GM23338 (cell line): ENCODE measurements at regions not wholly inside any gene's neighbourhood (a gene's known extent, or its start where the extent isn't known, plus 50 kb on each side); places are given as distances from the start of the nearest gene placed in this dataset.

Experiments used
- ATAC-seq: fragments of 200-7000 bp; cut with Tn5 transposase; 3 replicates; pipeline ENCODE4 v1.9.1; 2020
- DNase-seq: peaks from one replicate; pipeline ENCODE4 v3.0.0-alpha.2; 2015; ENCODE audit warnings: low spot score
- H2AFZ ChIP-seq: fragments of 200-600 bp; sonication (generic); 2 replicates; pipeline ENCODE4 v1.8.0; 2016; ENCODE audit warnings: antibody characterized with exemption, mild to moderate bottlenecking, moderate library complexity
- H3F3A ChIP-seq: fragments of 200-600 bp; sonication (generic); replicated peaks from 2 replicates; pipeline ENCODE4 v1.8.0; 2017; ENCODE audit warnings: antibody characterized with exemption, mixed run types, low read depth
- H3K27ac ChIP-seq: fragments of 200-600 bp; sonication (generic); 2 replicates; pipeline ENCODE4 v1.6.1; 2016; ENCODE audit warnings: low read depth
- H3K27me3 ChIP-seq: fragments of 200-600 bp; sonication (generic); 2 replicates; pipeline ENCODE4 v1.8.0; 2016; ENCODE audit warnings: mild to moderate bottlenecking, mixed run types, moderate library complexity; ENCODE audit not compliant: insufficient read depth
- H3K36me3 ChIP-seq: fragments of 200-600 bp; sonication (generic); 2 replicates; pipeline ENCODE4 v1.8.0; 2016; ENCODE audit warnings: mild to moderate bottlenecking; ENCODE audit not compliant: insufficient read depth
- H3K4me1 ChIP-seq: fragments of 200-600 bp; sonication (generic); 2 replicates; pipeline ENCODE4 v1.8.0; 2016; ENCODE audit warnings: mild to moderate bottlenecking, moderate library complexity; ENCODE audit not compliant: insufficient read depth
- H3K4me2 ChIP-seq: fragments of 200-600 bp; sonication (generic); 2 replicates; pipeline ENCODE4 v1.7.1; 2017; ENCODE audit warnings: mixed run types
- H3K4me3 ChIP-seq: fragments of 200-600 bp; sonication (generic); 2 replicates; pipeline ENCODE4 v1.6.1; 2016; ENCODE audit warnings: mixed run types
- H3K79me2 ChIP-seq: fragments of 200-600 bp; sonication (generic); replicated peaks from 2 replicates; pipeline ENCODE4 v1.8.0; 2017; ENCODE audit warnings: mild to moderate bottlenecking; ENCODE audit not compliant: insufficient read depth
- H3K9me2 ChIP-seq: fragments of 200-600 bp; sonication (generic); 2 replicates; pipeline ENCODE4 v1.8.0; 2017; ENCODE audit not compliant: insufficient read depth
- H4K20me1 ChIP-seq: fragments of 200-600 bp; sonication (generic); replicated peaks from 2 replicates; pipeline ENCODE4 v1.8.0; 2017; ENCODE audit warnings: mild to moderate bottlenecking; ENCODE audit not compliant: insufficient read depth
- H3K27ac Mint-ChIP-seq: 2 replicates; pipeline ENCODE4 v1.8.0; 2020; ENCODE audit warnings: inconsistent platforms, mild to moderate bottlenecking, moderate library complexity, mixed read lengths
- H3K27me3 Mint-ChIP-seq: 3 replicates; pipeline ENCODE4 v1.8.0; 2022; ENCODE audit warnings: low read depth, mild to moderate bottlenecking, moderate library complexity, mixed read lengths, inconsistent platforms; ENCODE audit not compliant: insufficient read depth, poor library complexity
- H3K36me3 Mint-ChIP-seq: 3 replicates; pipeline ENCODE4 v1.8.0; 2021; ENCODE audit warnings: low read depth, mild to moderate bottlenecking, inconsistent platforms, moderate library complexity, mixed read lengths
- H3K4me1 Mint-ChIP-seq: 3 replicates; pipeline ENCODE4 v1.8.0; 2020; ENCODE audit warnings: mild to moderate bottlenecking, inconsistent platforms, mixed read lengths
- H3K4me3 Mint-ChIP-seq: 3 replicates; pipeline ENCODE4 v1.8.0; 2021; ENCODE audit warnings: moderate library complexity, mild to moderate bottlenecking, inconsistent platforms, mixed read lengths
- H3K9me3 Mint-ChIP-seq: 3 replicates; pipeline ENCODE4 v1.8.0; 2020; ENCODE audit warnings: moderate library complexity, mild to moderate bottlenecking, inconsistent platforms, mixed read lengths
- CREB1 ChIP-seq: fragments of 250-450 bp; sonication (Bioruptor Pico); IDR thresholded peaks from 2 replicates; pipeline ENCODE4 v1.5.0; 2020; ENCODE audit warnings: low read depth, mild to moderate bottlenecking, moderate library complexity
- EZH2 ChIP-seq: fragments of 200-600 bp; sonication (generic); IDR thresholded peaks from one replicate; pipeline ENCODE4 v1.8.0; 2017; ENCODE audit warnings: antibody characterized with exemption, mild to moderate bottlenecking, low read depth; ENCODE audit not compliant: unreplicated experiment
- EZH2phosphoT487 ChIP-seq: fragments of 200-600 bp; sonication (generic); IDR thresholded peaks from one replicate; pipeline ENCODE4 v1.8.1; 2018; ENCODE audit warnings: antibody characterized with exemption; ENCODE audit not compliant: unreplicated experiment
- JUNB ChIP-seq: IDR thresholded peaks from one replicate; pipeline ENCODE4 v1.6.1; 2016; ENCODE audit warnings: antibody characterized with exemption; ENCODE audit not compliant: unreplicated experiment
- NANOG ChIP-seq: IDR thresholded peaks from 2 replicates; pipeline ENCODE4 v1.6.1; 2016; ENCODE audit warnings: antibody characterized with exemption, borderline replicate concordance
- POLR2AphosphoS5 ChIP-seq: IDR thresholded peaks from 2 replicates; pipeline ENCODE4 v1.6.1; 2016; ENCODE audit warnings: antibody characterized with exemption, low read depth
- REST ChIP-seq: IDR thresholded peaks from one replicate; pipeline ENCODE4 v1.6.1; 2018; ENCODE audit warnings: antibody characterized with exemption; ENCODE audit not compliant: unreplicated experiment
- ZNF114 ChIP-seq: fragments of 250-450 bp; sonication (Bioruptor Pico); IDR thresholded peaks from 2 replicates; pipeline ENCODE4 v1.5.0; 2020; ENCODE audit warnings: mild to moderate bottlenecking, moderate library complexity
- TF ChIP-seq, protein P1 (sequence below), 2 experiments: fragments of 200-600 bp in 1 of 2; sonication (generic) in 1 of 2; conservative IDR thresholded peaks; 2 replicates each; pipeline versions ENCODE4 v1.5.1 to v1.6.1; 2016 to 2017; ENCODE audit warnings: antibody characterized with exemption in 2 of 2, low read depth in 2 of 2, mild to moderate bottlenecking in 2 of 2, moderate library complexity in 1 of 2
- TF ChIP-seq, protein P2 (sequence below): fragments of 250-450 bp; sonication (Bioruptor Pico); IDR thresholded peaks from 2 replicates; pipeline ENCODE4 v1.5.0; 2020; ENCODE audit warnings: mild to moderate bottlenecking, moderate library complexity

DNA sequence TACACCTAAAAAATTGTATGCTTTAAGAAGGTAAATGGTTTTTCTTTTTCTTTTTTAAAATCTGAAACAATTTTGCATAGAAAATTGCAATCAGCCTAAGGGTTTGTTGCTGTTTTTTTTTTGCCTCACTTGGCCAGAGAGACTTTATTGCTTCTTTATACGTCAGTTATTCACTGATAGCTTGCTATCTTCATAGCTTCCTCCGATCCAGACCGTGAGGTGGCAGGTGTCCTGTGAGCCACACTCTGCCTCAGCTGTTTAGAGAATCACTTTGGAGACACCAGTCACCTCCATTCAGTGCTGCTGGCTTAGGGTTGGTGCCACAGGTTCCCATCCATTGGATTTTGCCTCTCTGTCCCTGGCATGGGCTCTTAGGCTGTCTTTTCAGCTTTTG is 68.0 kb downstream of the HHEX start (continued):
- no peak for TF ChIP-seq NANOG
- TF ChIP-seq POLR2AphosphoS5, result no peak
- no peak for TF ChIP-seq EZH2phosphoT487
- no peak for TF ChIP-seq JUNB
- TF ChIP-seq ZNF114, result no peak
- TF ChIP-seq, protein P1, sequence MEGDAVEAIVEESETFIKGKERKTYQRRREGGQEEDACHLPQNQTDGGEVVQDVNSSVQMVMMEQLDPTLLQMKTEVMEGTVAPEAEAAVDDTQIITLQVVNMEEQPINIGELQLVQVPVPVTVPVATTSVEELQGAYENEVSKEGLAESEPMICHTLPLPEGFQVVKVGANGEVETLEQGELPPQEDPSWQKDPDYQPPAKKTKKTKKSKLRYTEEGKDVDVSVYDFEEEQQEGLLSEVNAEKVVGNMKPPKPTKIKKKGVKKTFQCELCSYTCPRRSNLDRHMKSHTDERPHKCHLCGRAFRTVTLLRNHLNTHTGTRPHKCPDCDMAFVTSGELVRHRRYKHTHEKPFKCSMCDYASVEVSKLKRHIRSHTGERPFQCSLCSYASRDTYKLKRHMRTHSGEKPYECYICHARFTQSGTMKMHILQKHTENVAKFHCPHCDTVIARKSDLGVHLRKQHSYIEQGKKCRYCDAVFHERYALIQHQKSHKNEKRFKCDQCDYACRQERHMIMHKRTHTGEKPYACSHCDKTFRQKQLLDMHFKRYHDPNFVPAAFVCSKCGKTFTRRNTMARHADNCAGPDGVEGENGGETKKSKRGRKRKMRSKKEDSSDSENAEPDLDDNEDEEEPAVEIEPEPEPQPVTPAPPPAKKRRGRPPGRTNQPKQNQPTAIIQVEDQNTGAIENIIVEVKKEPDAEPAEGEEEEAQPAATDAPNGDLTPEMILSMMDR (conservative IDR thresholded peaks at IDR 0.05; ENCODE audit: low read depth in 2 of 2), result no peak

- no peaks in the 10 kb centered on the region for H3K9me2 ChIP-seq
- H3K27me3 ChIP-seq, result no peaks in the 10 kb centered on the region
- no peak overlapping the region for H2AFZ ChIP-seq
- Mint-ChIP-seq H3K4me3 (no peak overlapping the region), H3K9me3 (no peaks in the 10 kb centered on the region), H3K27ac (no peak overlapping the region), H3K36me3 (no peaks in the 10 kb centered on the region), H3K27me3 (peaks cover 4% of the 10 kb centered on the region), H3K4me1 (peaks cover 17% of the 10 kb centered on the region)
- no peaks in the 10 kb centered on the region for H3K36me3 ChIP-seq
- H3K4me1 ChIP-seq, result peaks cover 11% of the 10 kb centered on the region; the same call in 1 of the 2 replicates
- ATAC-seq (no peak), DNase-seq (no peak)
- TF ChIP-seq JUNB, result no peak
- TF ChIP-seq, protein P2, sequence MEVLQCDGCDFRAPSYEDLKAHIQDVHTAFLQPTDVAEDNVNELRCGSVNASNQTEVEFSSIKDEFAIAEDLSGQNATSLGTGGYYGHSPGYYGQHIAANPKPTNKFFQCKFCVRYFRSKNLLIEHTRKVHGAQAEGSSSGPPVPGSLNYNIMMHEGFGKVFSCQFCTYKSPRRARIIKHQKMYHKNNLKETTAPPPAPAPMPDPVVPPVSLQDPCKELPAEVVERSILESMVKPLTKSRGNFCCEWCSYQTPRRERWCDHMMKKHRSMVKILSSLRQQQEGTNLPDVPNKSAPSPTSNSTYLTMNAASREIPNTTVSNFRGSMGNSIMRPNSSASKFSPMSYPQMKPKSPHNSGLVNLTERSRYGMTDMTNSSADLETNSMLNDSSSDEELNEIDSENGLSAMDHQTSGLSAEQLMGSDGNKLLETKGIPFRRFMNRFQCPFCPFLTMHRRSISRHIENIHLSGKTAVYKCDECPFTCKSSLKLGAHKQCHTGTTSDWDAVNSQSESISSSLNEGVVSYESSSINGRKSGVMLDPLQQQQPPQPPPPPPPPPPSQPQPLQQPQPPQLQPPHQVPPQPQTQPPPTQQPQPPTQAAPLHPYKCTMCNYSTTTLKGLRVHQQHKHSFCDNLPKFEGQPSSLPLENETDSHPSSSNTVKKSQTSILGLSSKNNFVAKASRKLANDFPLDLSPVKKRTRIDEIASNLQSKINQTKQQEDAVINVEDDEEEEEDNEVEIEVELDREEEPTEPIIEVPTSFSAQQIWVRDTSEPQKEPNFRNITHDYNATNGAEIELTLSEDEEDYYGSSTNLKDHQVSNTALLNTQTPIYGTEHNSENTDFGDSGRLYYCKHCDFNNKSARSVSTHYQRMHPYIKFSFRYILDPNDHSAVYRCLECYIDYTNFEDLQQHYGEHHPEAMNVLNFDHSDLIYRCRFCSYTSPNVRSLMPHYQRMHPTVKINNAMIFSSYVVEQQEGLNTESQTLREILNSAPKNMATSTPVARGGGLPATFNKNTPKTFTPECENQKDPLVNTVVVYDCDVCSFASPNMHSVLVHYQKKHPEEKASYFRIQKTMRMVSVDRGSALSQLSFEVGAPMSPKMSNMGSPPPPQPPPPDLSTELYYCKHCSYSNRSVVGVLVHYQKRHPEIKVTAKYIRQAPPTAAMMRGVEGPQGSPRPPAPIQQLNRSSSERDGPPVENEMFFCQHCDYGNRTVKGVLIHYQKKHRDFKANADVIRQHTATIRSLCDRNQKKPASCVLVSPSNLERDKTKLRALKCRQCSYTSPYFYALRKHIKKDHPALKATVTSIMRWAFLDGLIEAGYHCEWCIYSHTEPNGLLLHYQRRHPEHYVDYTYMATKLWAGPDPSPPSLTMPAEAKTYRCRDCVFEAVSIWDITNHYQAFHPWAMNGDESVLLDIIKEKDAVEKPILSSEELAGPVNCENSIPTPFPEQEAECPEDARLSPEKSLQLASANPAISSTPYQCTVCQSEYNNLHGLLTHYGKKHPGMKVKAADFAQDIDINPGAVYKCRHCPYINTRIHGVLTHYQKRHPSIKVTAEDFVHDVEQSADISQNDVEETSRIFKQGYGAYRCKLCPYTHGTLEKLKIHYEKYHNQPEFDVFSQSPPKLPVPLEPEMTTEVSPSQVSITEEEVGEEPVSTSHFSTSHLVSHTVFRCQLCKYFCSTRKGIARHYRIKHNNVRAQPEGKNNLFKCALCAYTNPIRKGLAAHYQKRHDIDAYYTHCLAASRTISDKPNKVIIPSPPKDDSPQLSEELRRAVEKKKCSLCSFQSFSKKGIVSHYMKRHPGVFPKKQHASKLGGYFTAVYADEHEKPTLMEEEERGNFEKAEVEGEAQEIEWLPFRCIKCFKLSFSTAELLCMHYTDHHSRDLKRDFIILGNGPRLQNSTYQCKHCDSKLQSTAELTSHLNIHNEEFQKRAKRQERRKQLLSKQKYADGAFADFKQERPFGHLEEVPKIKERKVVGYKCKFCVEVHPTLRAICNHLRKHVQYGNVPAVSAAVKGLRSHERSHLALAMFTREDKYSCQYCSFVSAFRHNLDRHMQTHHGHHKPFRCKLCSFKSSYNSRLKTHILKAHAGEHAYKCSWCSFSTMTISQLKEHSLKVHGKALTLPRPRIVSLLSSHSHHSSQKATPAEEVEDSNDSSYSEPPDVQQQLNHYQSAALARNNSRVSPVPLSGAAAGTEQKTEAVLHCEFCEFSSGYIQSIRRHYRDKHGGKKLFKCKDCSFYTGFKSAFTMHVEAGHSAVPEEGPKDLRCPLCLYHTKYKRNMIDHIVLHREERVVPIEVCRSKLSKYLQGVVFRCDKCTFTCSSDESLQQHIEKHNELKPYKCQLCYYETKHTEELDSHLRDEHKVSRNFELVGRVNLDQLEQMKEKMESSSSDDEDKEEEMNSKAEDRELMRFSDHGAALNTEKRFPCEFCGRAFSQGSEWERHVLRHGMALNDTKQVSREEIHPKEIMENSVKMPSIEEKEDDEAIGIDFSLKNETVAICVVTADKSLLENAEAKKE (CRISPR knock-in tag), result no peak
- TF ChIP-seq, protein P1 (conservative IDR thresholded peaks at IDR 0.05; ENCODE audit: low read depth in 2 of 2), result no peak
- no peak for TF ChIP-seq REST
- TF ChIP-seq POLR2AphosphoS5, result no peak
- TF ChIP-seq CREB1, result no peak
- no peak for TF ChIP-seq EZH2
- no peak overlapping the region for H3K27ac ChIP-seq
- no peaks in the 10 kb centered on the region for H4K20me1 ChIP-seq
- H3K4me2 ChIP-seq, result no peak overlapping the region
- H3K4me3 ChIP-seq, result no peak overlapping the region
- H3F3A ChIP-seq, result no peaks in the 10 kb centered on the region
- H3K79me2 ChIP-seq, result no peaks in the 10 kb centered on the region
Observed at GRCh38 chr10:92758594-92758993, 68.8 kb downstream of the HHEX start.
